ENCODE measurements at regions not wholly inside any gene's neighbourhood (a gene's known extent, or its start where the extent isn't known, plus 50 kb on each side); places are given as distances from the start of the nearest gene placed in this dataset.
A peak's percentile ranks its signal among the peaks of the same experiment; 100 is the strongest.

GRCh38 chr15:97875025-97875512 is 85.4 kb upstream of the ARRDC4 start:
- no peak overlapping the region for H3K27ac ChIP-seq (ENCODE audit: low read length)
- H3K9ac ChIP-seq (ENCODE audit: low read length in 2 of 2), result peak overlapping the region in 1 of 2 donors; percentile 5
- H3K27me3 ChIP-seq (ENCODE audit: control insufficient read depth in 1 of 2, insufficient read depth in 2 of 2, low read length in 2 of 2), result no peaks in the 10 kb centered on the region
- H3K4me1 ChIP-seq (ENCODE audit: control insufficient read depth, insufficient read depth, low read length), result peaks cover 18% of the 10 kb centered on the region
- peak overlapping the region; percentile 44 to 51 for H3K4me3 ChIP-seq (ENCODE audit: low read length in 2 of 2)
- H3K9me3 ChIP-seq (ENCODE audit: control insufficient read depth in 2 of 2, low read length in 2 of 2), result no peaks in the 10 kb centered on the region
- H3K36me3 ChIP-seq (ENCODE audit: control insufficient read depth in 2 of 2, insufficient read depth in 2 of 2, low read length in 2 of 2), result no peaks in the 10 kb centered on the region

DNA sequence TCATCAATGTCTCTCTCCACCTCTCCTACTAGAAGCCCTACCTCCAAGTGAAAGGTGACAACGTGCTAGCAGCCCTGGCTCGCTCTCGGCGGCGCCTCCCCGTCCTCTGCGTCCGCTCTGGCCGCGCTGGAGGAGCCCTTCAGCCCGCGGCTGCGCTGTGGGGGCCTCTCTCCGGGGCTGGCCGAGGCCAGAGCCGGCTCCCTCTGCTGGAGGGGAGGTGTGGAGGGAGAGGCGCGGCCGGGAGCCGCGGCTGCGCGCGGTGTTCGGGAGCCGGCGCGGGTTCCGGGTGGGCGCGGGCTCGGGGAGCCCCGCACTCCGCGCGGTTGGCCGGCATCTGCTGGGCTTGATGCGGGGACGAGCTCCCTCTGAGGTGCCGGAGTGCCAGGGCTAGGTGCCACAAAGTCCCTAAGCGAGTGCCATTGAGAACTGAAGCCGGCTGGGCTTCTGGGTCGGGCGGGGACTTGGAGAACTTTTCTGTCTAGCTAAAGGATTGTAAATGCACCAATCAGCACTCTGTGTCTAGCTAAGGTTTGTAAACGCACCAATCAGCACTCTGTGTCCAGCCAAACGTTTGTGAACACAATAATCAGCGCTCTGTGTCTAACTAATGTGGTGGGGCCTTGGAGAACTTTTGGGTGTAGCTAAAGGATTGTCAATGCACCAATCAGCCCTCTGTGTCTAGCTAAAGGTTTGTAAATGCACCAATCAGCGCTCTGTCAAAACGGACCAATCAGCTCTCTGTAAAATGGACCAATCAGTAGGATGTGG is 84.8 kb upstream of the ARRDC4 start:
- Histone ChIP-seq H3K27ac (ENCODE audit: low read length) (no peak overlapping the region), H3K9ac (ENCODE audit: low read length in 2 of 2) (peak overlapping the region; percentile 5 to 22), H3K9me3 (ENCODE audit: control insufficient read depth in 2 of 2, low read length in 2 of 2) (no peaks in the 10 kb centered on the region), H3K36me3 (ENCODE audit: control insufficient read depth in 2 of 2, insufficient read depth in 2 of 2, low read length in 2 of 2) (no peaks in the 10 kb centered on the region), H3K4me3 (ENCODE audit: low read length in 2 of 2) (peak overlapping the region; percentile 44 to 51), H3K27me3 (ENCODE audit: control insufficient read depth in 1 of 2, insufficient read depth in 2 of 2, low read length in 2 of 2) (no peaks in the 10 kb centered on the region), H3K4me1 (ENCODE audit: control insufficient read depth, insufficient read depth, low read length) (peaks cover 18% of the 10 kb centered on the region)

DNA sequence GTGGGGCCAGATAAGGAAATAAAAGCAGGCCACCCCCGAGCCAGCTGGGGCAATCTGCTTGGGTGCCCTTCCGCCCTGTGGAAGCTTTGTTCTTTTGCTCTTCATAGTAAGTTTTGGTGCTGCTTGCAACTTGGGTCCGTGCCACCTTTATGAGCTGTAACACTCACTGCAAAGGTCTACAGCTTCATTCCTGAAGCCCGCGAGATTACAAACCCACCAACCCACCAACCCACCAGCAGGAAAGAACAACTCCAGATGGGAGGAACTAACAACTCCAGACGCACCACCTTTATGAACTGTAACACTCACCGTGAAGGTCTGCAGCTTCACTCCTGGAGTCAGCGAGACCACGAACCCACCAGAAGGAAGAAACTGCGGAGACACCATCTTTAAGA is 84.2 kb upstream of the ARRDC4 start:
- no peaks in the 10 kb centered on the region for H3K36me3 ChIP-seq (ENCODE audit: control insufficient read depth in 2 of 2, insufficient read depth in 2 of 2, low read length in 2 of 2)
- H3K27me3 ChIP-seq (ENCODE audit: control insufficient read depth in 1 of 2, insufficient read depth in 2 of 2, low read length in 2 of 2), result no peaks in the 10 kb centered on the region
- H3K9me3 ChIP-seq (ENCODE audit: control insufficient read depth in 2 of 2, low read length in 2 of 2), result no peaks in the 10 kb centered on the region
- no peak overlapping the region for H3K27ac ChIP-seq (ENCODE audit: low read length)
- H3K4me3 ChIP-seq (ENCODE audit: low read length in 2 of 2), result no peak overlapping the region
- H3K4me1 ChIP-seq (ENCODE audit: control insufficient read depth, insufficient read depth, low read length), result peaks cover 18% of the 10 kb centered on the region
- H3K9ac ChIP-seq (ENCODE audit: low read length in 2 of 2), result no peak overlapping the region

DNA sequence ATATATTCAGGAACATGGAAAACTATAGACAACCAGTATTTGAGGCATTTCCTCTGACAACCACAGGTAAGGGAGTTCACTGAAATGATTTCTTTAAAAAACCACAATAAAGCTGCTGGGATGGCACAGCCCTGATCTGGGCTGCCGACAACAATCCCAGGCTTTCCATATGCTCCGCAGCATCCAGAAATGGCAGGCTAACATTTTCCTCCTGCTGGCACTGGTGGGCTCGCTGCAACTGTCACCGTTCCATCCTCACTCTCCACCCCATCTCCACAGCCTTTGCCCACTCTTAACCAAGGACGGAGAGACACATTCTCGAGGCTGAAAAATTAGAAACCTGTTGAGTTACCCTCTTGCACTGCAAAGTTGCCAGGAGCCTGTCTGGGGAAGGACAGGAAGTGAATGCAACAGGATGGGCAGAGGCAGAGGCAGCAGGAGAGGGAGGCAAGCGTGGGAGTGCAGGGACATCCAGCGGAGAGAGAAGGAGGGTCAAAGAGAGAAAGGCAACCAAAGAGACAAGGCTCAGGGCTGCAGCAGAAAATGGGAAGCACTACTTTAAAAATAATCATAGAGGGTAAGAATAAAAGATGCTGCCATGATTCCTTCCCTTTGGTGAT is 79.0 kb upstream of the ARRDC4 start:
- H3K36me3 ChIP-seq (ENCODE audit: control insufficient read depth in 2 of 2, insufficient read depth in 2 of 2, low read length in 2 of 2), result no peaks in the 10 kb centered on the region
- peaks cover 6% of the 10 kb centered on the region for H3K4me1 ChIP-seq (ENCODE audit: control insufficient read depth, insufficient read depth, low read length)
- H3K9me3 ChIP-seq (ENCODE audit: control insufficient read depth in 2 of 2, low read length in 2 of 2), result no peaks in the 10 kb centered on the region
- H3K27me3 ChIP-seq (ENCODE audit: control insufficient read depth in 1 of 2, insufficient read depth in 2 of 2, low read length in 2 of 2), result no peaks in the 10 kb centered on the region
- H3K4me3 ChIP-seq (ENCODE audit: low read length in 2 of 2), result no peak overlapping the region
- no peak overlapping the region for H3K27ac ChIP-seq (ENCODE audit: low read length)
- H3K9ac ChIP-seq (ENCODE audit: low read length in 2 of 2), result no peak overlapping the region

DNA sequence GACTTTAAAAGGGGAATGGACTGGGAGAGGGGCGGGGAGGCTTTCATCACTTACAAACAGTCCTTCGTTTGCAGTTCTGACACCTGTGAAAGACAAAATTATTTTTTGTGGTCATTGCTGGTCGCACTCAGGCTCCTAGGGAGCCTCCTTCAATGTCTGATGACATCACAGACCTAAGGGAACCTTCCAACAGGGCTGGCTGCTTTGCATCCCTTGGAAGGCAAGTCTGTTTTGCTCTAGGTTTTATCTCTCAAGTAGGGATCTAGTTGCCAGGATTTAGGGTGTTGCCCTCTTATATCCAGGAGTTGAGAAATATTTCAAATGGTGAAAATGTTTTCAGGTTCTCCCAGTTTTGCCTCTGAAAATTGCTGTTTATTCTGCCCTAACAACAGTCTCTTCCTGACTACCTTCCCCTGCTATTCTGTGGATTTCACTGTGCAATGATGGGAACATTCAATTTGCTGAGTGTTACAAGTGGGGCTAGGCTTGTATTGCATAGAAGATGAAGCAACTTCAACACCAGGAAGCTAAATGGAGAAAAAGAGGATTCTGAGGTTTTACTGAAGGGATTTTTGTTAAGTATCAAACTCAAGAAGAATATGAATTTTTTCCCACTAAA is 75.9 kb upstream of the ARRDC4 start:
- no peak overlapping the region for H3K9ac ChIP-seq (ENCODE audit: low read length in 2 of 2)
- no peaks in the 10 kb centered on the region for H3K36me3 ChIP-seq (ENCODE audit: control insufficient read depth in 2 of 2, insufficient read depth in 2 of 2, low read length in 2 of 2)
- H3K9me3 ChIP-seq (ENCODE audit: control insufficient read depth in 2 of 2, low read length in 2 of 2), result no peaks in the 10 kb centered on the region
- H3K4me1 ChIP-seq (ENCODE audit: control insufficient read depth, insufficient read depth, low read length), result no peaks in the 10 kb centered on the region
- no peaks in the 10 kb centered on the region for H3K27me3 ChIP-seq (ENCODE audit: control insufficient read depth in 1 of 2, insufficient read depth in 2 of 2, low read length in 2 of 2)
- no peak overlapping the region for H3K4me3 ChIP-seq (ENCODE audit: low read length in 2 of 2)
- no peak overlapping the region for H3K27ac ChIP-seq (ENCODE audit: low read length)

GRCh38 chr15:97890307-97890706 is 70.2 kb upstream of the ARRDC4 start:
- Histone ChIP-seq H3K36me3 (ENCODE audit: control insufficient read depth in 2 of 2, insufficient read depth in 2 of 2, low read length in 2 of 2) (no peaks in the 10 kb centered on the region), H3K9me3 (ENCODE audit: control insufficient read depth in 2 of 2, low read length in 2 of 2) (no peaks in the 10 kb centered on the region), H3K27ac (ENCODE audit: low read length) (no peak overlapping the region), H3K4me1 (ENCODE audit: control insufficient read depth, insufficient read depth, low read length) (peaks cover 3% of the 10 kb centered on the region), H3K4me3 (ENCODE audit: low read length in 2 of 2) (no peak overlapping the region), H3K9ac (ENCODE audit: low read length in 2 of 2) (no peak overlapping the region), H3K27me3 (ENCODE audit: control insufficient read depth in 1 of 2, insufficient read depth in 2 of 2, low read length in 2 of 2) (no peaks in the 10 kb centered on the region)

GRCh38 chr15:97892167-97892938 is 68.2 kb upstream of the ARRDC4 start:
- no peaks in the 10 kb centered on the region for H3K27me3 ChIP-seq (ENCODE audit: control insufficient read depth in 1 of 2, insufficient read depth in 2 of 2, low read length in 2 of 2)
- H3K9me3 ChIP-seq (ENCODE audit: control insufficient read depth in 2 of 2, low read length in 2 of 2), result no peaks in the 10 kb centered on the region

DNA sequence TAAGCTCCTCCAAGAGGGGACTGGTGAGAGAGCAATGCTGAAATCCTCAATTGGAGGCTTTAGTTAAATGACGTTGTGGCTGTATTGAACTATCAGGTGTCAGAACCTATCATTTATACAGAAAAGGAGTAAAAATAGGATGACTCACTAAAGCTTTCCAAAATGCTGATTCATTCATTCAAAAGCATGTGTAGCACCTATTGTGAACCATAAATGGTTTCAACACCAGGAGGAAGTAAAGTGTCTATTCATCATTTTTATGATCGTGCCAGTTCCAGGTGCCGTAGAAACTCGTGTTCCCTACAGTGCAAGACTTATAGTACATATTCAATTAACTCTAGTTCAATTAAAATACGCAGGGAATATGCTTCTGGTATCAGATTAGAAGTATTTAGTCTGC is 66.5 kb upstream of the ARRDC4 start:
- no peak overlapping the region for H3K4me3 ChIP-seq (ENCODE audit: low read length in 2 of 2)
- H3K4me1 ChIP-seq (ENCODE audit: control insufficient read depth, insufficient read depth, low read length), result peaks cover 3% of the 10 kb centered on the region
- H3K9ac ChIP-seq (ENCODE audit: low read length in 2 of 2), result no peak overlapping the region
- H3K9me3 ChIP-seq (ENCODE audit: control insufficient read depth in 2 of 2, low read length in 2 of 2), result no peaks in the 10 kb centered on the region
- H3K27ac ChIP-seq (ENCODE audit: low read length), result no peak overlapping the region
- H3K27me3 ChIP-seq (ENCODE audit: control insufficient read depth in 1 of 2, insufficient read depth in 2 of 2, low read length in 2 of 2), result no peaks in the 10 kb centered on the region
- H3K36me3 ChIP-seq (ENCODE audit: control insufficient read depth in 2 of 2, insufficient read depth in 2 of 2, low read length in 2 of 2), result no peaks in the 10 kb centered on the region

More at GRCh38 chr15:97892167-97892938, 68.2 kb upstream of the ARRDC4 start:
- H3K9ac ChIP-seq (ENCODE audit: low read length in 2 of 2), result no peak overlapping the region
- no peak overlapping the region for H3K4me3 ChIP-seq (ENCODE audit: low read length in 2 of 2)
- no peak overlapping the region for H3K27ac ChIP-seq (ENCODE audit: low read length)
- H3K4me1 ChIP-seq (ENCODE audit: control insufficient read depth, insufficient read depth, low read length), result peaks cover 3% of the 10 kb centered on the region
- H3K36me3 ChIP-seq (ENCODE audit: control insufficient read depth in 2 of 2, insufficient read depth in 2 of 2, low read length in 2 of 2), result no peaks in the 10 kb centered on the region

- peaks cover 0 to 2% of the 10 kb centered on the region in 2 donors for H3K27me3 ChIP-seq (ENCODE audit: control insufficient read depth in 1 of 2, insufficient read depth in 2 of 2, low read length in 2 of 2)
- H3K4me1 ChIP-seq (ENCODE audit: control insufficient read depth, insufficient read depth, low read length), result peaks cover 9% of the 10 kb centered on the region
- H3K9ac ChIP-seq (ENCODE audit: low read length in 2 of 2), result no peak overlapping the region
- H3K27ac ChIP-seq (ENCODE audit: low read length), result no peak overlapping the region
- H3K9me3 ChIP-seq (ENCODE audit: control insufficient read depth in 2 of 2, low read length in 2 of 2), result no peaks in the 10 kb centered on the region
- H3K4me3 ChIP-seq (ENCODE audit: low read length in 2 of 2), result no peak overlapping the region
- no peaks in the 10 kb centered on the region for H3K36me3 ChIP-seq (ENCODE audit: control insufficient read depth in 2 of 2, insufficient read depth in 2 of 2, low read length in 2 of 2)
These were observed 60.5 kb upstream of the ARRDC4 start for GRCh38 chr15:97899981-97900380.

GRCh38 chr15:97902140-97902780 is 58.2 kb upstream of the ARRDC4 start:
- Histone ChIP-seq H3K4me3 (ENCODE audit: low read length in 2 of 2) (no peak overlapping the region), H3K9ac (ENCODE audit: low read length in 2 of 2) (no peak overlapping the region), H3K36me3 (ENCODE audit: control insufficient read depth in 2 of 2, insufficient read depth in 2 of 2, low read length in 2 of 2) (no peaks in the 10 kb centered on the region), H3K27me3 (ENCODE audit: control insufficient read depth in 1 of 2, insufficient read depth in 2 of 2, low read length in 2 of 2) (peaks cover 0 to 3% of the 10 kb centered on the region in 2 donors), H3K9me3 (ENCODE audit: control insufficient read depth in 2 of 2, low read length in 2 of 2) (no peaks in the 10 kb centered on the region), H3K4me1 (ENCODE audit: control insufficient read depth, insufficient read depth, low read length) (peaks cover 9% of the 10 kb centered on the region), H3K27ac (ENCODE audit: low read length) (no peak overlapping the region)
